RWPE2 (cell line): ENCODE measurements at regions not wholly inside any gene's neighbourhood (a gene's known extent, or its start where the extent isn't known, plus 50 kb on each side); places are given as distances from the start of the nearest gene placed in this dataset.

Source experiments
- ATAC-seq: fragments of 200-7000 bp; cut with Tn5 transposase; 3 replicates; pipeline ENCODE4 v1.9.1; 2021; ENCODE audit warnings: low read depth
- DNase-seq: peaks from one replicate; pipeline ENCODE4 v3.0.0-alpha.2; 2020; ENCODE audit warnings: low spot score
- H3K27ac ChIP-seq: fragments of 450-650 bp; 2 replicates; pipeline ENCODE4 v1.5.1; 2017; ENCODE audit warnings: mild to moderate bottlenecking; ENCODE audit not compliant: poor library complexity, severe bottlenecking
- H3K27me3 ChIP-seq: fragments of 250-450 bp; sonication (Bioruptor Pico); 2 replicates; pipeline ENCODE4 v1.5.1; 2021; ENCODE audit warnings: mild to moderate bottlenecking, moderate library complexity; ENCODE audit not compliant: insufficient read depth, poor library complexity, severe bottlenecking
- H3K36me3 ChIP-seq: fragments of 250-450 bp; sonication (Bioruptor Pico); 2 replicates; pipeline ENCODE4 v1.5.1; 2020; ENCODE audit warnings: low read depth, mild to moderate bottlenecking, moderate library complexity
- H3K4me1 ChIP-seq: fragments of 250-450 bp; sonication (Bioruptor Pico); 2 replicates; pipeline ENCODE4 v1.5.1; 2021; ENCODE audit warnings: mild to moderate bottlenecking, moderate library complexity; ENCODE audit not compliant: insufficient read depth, poor library complexity, severe bottlenecking
- H3K4me3 ChIP-seq: fragments of 250-450 bp; sonication (Bioruptor Pico); 2 replicates; pipeline ENCODE4 v1.5.1; 2021; ENCODE audit warnings: mild to moderate bottlenecking, moderate library complexity; ENCODE audit not compliant: severe bottlenecking
- H3K9me3 ChIP-seq: fragments of 250-450 bp; sonication (Bioruptor Pico); 2 replicates; pipeline ENCODE4 v1.5.1; 2021; ENCODE audit warnings: mild to moderate bottlenecking, moderate library complexity; ENCODE audit not compliant: severe bottlenecking
- TF ChIP-seq, protein P1 (sequence below): fragments of 450-650 bp; IDR thresholded peaks from one replicate; pipeline ENCODE4 v1.5.1; 2017; ENCODE audit warnings: mild to moderate bottlenecking, moderate library complexity; ENCODE audit not compliant: poor library complexity, severe bottlenecking

GRCh38 chr18:75527848-75528685 lies 100.6 kb upstream of the SMIM21 start:
- no peak overlapping the region for H3K27ac ChIP-seq
- ATAC-seq (no peak), DNase-seq (no peak)
- TF ChIP-seq, protein P1, sequence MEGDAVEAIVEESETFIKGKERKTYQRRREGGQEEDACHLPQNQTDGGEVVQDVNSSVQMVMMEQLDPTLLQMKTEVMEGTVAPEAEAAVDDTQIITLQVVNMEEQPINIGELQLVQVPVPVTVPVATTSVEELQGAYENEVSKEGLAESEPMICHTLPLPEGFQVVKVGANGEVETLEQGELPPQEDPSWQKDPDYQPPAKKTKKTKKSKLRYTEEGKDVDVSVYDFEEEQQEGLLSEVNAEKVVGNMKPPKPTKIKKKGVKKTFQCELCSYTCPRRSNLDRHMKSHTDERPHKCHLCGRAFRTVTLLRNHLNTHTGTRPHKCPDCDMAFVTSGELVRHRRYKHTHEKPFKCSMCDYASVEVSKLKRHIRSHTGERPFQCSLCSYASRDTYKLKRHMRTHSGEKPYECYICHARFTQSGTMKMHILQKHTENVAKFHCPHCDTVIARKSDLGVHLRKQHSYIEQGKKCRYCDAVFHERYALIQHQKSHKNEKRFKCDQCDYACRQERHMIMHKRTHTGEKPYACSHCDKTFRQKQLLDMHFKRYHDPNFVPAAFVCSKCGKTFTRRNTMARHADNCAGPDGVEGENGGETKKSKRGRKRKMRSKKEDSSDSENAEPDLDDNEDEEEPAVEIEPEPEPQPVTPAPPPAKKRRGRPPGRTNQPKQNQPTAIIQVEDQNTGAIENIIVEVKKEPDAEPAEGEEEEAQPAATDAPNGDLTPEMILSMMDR, result no peak
- no peak overlapping the region for H3K4me3 ChIP-seq
- H3K9me3 ChIP-seq, result no peaks in the 10 kb centered on the region
- H3K27me3 ChIP-seq, result no peaks in the 10 kb centered on the region
- H3K4me1 ChIP-seq, result no peaks in the 10 kb centered on the region
- no peaks in the 10 kb centered on the region for H3K36me3 ChIP-seq

- Histone ChIP-seq H3K36me3 (no peaks in the 10 kb centered on the region), H3K27ac (no peak overlapping the region), H3K9me3 (no peaks in the 10 kb centered on the region), H3K4me3 (no peak overlapping the region), H3K27me3 (no peaks in the 10 kb centered on the region), H3K4me1 (no peaks in the 10 kb centered on the region)
- TF ChIP-seq, protein P1, result no peak
- ATAC-seq (no peak), DNase-seq (no peak)
Observed at GRCh38 chr18:75526038-75526437, 98.5 kb upstream of the SMIM21 start.

- no peaks in the 10 kb centered on the region for H3K4me1 ChIP-seq
- H3K4me3 ChIP-seq, result no peak overlapping the region
- no peak overlapping the region for H3K27ac ChIP-seq
- DNase-seq (no peak), ATAC-seq (no peak)
- H3K9me3 ChIP-seq, result no peaks in the 10 kb centered on the region
- TF ChIP-seq, protein P1, result no peak
- no peaks in the 10 kb centered on the region for H3K36me3 ChIP-seq
- H3K27me3 ChIP-seq, result no peaks in the 10 kb centered on the region
Observed at GRCh38 chr18:75525331-75525730, 97.8 kb upstream of the SMIM21 start.

- DNase-seq (no peak), ATAC-seq (no peak)
- H3K4me1 ChIP-seq, result no peaks in the 10 kb centered on the region
- no peaks in the 10 kb centered on the region for H3K36me3 ChIP-seq
- H3K27me3 ChIP-seq, result no peaks in the 10 kb centered on the region
- no peaks in the 10 kb centered on the region for H3K9me3 ChIP-seq
- H3K4me3 ChIP-seq, result no peak overlapping the region
- H3K27ac ChIP-seq, result no peak overlapping the region
- TF ChIP-seq, protein P1, result no peak
Observed at GRCh38 chr18:75524841-75525240, 97.3 kb upstream of the SMIM21 start.

DNA sequence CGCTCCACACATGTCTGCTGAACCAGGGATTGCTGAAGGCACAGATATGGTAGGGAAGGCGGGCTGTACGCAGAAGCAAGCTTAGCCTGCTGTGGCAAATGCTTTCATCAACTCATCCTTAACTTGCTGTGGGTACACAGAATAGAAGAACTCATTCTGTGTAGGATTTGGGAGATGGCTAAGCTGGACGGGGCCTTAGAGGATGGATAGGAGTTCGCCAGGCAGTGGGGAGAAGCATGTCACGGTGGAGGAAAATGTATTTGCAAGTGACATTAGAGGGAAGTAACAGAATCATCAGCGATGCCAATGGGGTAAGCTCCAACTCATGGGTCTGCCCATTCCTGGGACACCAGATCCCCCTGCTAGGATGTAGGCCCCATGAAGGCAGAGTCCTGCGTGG lies 96.7 kb upstream of the SMIM21 start:
- Histone ChIP-seq H3K27me3 (no peaks in the 10 kb centered on the region), H3K4me3 (no peak overlapping the region)
- no peak for ATAC-seq

More for the DNA sequence above, 96.7 kb upstream of the SMIM21 start:
- no peaks in the 10 kb centered on the region for H3K9me3 ChIP-seq
- TF ChIP-seq, protein P1, result no peak
- no peak for DNase-seq
- H3K36me3 ChIP-seq, result no peaks in the 10 kb centered on the region
- no peak overlapping the region for H3K27ac ChIP-seq
- H3K4me1 ChIP-seq, result no peaks in the 10 kb centered on the region
